GM12891 (cell line): ENCODE measurements at regions not wholly inside any gene's neighbourhood (a gene's known extent, or its start where the extent isn't known, plus 50 kb on each side); places are given as distances from the start of the nearest gene placed in this dataset.

Experiments
- PAX5 ChIP-seq: IDR thresholded peaks from 2 replicates; pipeline ENCODE4 v1.6.1; 2011; ENCODE audit warnings: low read length, moderate library complexity, mild to moderate bottlenecking; ENCODE audit not compliant: insufficient read depth, severe bottlenecking
- POLR2A ChIP-seq: IDR thresholded peaks from 2 replicates; pipeline ENCODE4 v1.6.1; 2011; ENCODE audit warnings: low read depth, low read length, control low read depth
- POLR2AphosphoS5 ChIP-seq: IDR thresholded peaks from 2 replicates; pipeline ENCODE4 v1.6.1; 2011; ENCODE audit warnings: low read depth, low read length, control low read depth
- POU2F2 ChIP-seq: IDR thresholded peaks from 2 replicates; pipeline ENCODE4 v1.6.1; 2011; ENCODE audit warnings: low read depth, mild to moderate bottlenecking, control low read depth, low read length, moderate library complexity
- TAF1 ChIP-seq: IDR thresholded peaks from 2 replicates; pipeline ENCODE4 v1.6.1; 2011; ENCODE audit warnings: low read depth, low read length, control low read depth

DNA sequence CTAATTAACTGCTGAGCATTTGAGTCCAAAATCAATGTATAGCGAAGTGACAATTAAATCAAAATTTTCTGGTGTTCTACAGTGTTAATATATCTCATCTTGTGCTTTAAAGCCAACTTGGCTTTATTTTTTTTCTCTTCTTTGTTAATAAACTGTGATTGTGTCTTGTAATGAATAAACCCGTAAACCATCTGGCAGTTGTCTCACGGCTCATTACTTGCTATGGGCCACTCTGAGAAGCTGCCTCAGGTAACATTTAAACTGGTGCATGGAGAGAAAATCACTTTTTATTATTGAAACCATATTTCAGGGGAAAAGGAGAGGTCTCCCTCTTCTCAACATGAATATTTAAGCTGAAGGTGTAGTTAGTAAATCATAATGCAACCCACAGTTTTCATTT is 694.0 kb downstream of the KCTD8 start:
- no peak for TF ChIP-seq POLR2A
- TF ChIP-seq TAF1: no peak
- no peak for TF ChIP-seq POLR2AphosphoS5
- no peak for TF ChIP-seq PAX5
- no peak for TF ChIP-seq POU2F2
